HG02678 (cell line): ENCODE measurements at regions not wholly inside any gene's neighbourhood (a gene's known extent, or its start where the extent isn't known, plus 50 kb on each side); places are given as distances from the start of the nearest gene placed in this dataset.
"Not testable (repeated sequence)": the region's sequence is repeated elsewhere in the genome, so short reads cannot be mapped to it uniquely, and the experiment has no call there.

Experiments used
- ATAC-seq: cut with Tn5 transposase; IDR thresholded peaks from one replicate; pipeline ENCODE4 v1.9.1; 2021; ENCODE audit warnings: mild to moderate bottlenecking, moderate library complexity; ENCODE audit not compliant: unreplicated experiment

DNA sequence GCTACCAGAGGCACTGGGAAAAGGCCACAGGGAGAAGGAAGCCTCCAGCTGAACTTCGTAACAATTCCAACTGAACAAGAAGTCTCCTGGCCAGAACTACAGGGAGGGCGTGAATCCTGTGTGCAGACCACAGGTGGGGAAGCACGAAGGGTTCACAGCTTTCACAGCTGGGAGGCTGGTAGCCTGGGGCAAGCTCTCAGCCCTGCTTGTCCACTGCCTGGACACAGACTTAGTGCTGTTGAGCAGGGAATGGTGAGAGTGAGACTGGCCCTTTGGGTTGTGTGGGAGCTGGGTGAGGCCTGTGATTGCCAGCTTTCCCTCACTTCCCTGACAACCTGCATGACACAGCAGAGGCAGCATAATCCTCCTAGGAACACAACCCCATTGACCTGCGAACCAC lies 52.1 kb upstream of the TMEM45B start:
- not testable (repeated sequence) for ATAC-seq

- ATAC-seq, result not testable (repeated sequence)
Observed at GRCh38 chr11:129764204-129764603, 51.4 kb upstream of the TMEM45B start.
